Chondrocyte (in vitro differentiated cells): ENCODE measurements at regions not wholly inside any gene's neighbourhood (a gene's known extent, or its start where the extent isn't known, plus 50 kb on each side); places are given as distances from the start of the nearest gene placed in this dataset.

Experiments
- DNase-seq: peaks from one replicate; pipeline ENCODE4 v3.0.0; 2021; ENCODE audit warnings: mixed read lengths, low spot score
- H3K27ac Mint-ChIP-seq: one replicate; pipeline ENCODE4 v1.8.0; 2021; ENCODE audit warnings: mild to moderate bottlenecking, moderate library complexity, mixed read lengths; ENCODE audit not compliant: unreplicated experiment
- H3K27me3 Mint-ChIP-seq: 2 replicates; pipeline ENCODE4 v1.8.0; 2021; ENCODE audit warnings: low read depth, mixed read lengths
- H3K36me3 Mint-ChIP-seq: 2 replicates; pipeline ENCODE4 v1.8.0; 2021; ENCODE audit warnings: low read depth, mixed read lengths
- H3K4me1 Mint-ChIP-seq: 2 replicates; pipeline ENCODE4 v1.8.0; 2021; ENCODE audit warnings: low read depth, mild to moderate bottlenecking, mixed read lengths
- H3K4me3 Mint-ChIP-seq: one replicate; pipeline ENCODE4 v1.8.0; 2021; ENCODE audit warnings: mild to moderate bottlenecking, moderate library complexity, mixed read lengths; ENCODE audit not compliant: unreplicated experiment
- H3K9me3 Mint-ChIP-seq: 2 replicates; pipeline ENCODE4 v1.8.0; 2021; ENCODE audit warnings: low read depth, mixed read lengths
- CTCF ChIP-seq: fragments of 200-600 bp; sonication (generic); IDR thresholded peaks from 2 replicates; pipeline ENCODE4 v1.5.0; 2021; ENCODE audit warnings: antibody characterized with exemption, mild to moderate bottlenecking, moderate library complexity

- TF ChIP-seq CTCF: no peak
- Mint-ChIP-seq H3K36me3 (peaks cover 2% of the 10 kb centered on the region), H3K4me3 (no peak overlapping the region), H3K9me3 (peaks cover 7% of the 10 kb centered on the region), H3K27ac (no peak overlapping the region), H3K27me3 (no peaks in the 10 kb centered on the region), H3K4me1 (peaks cover 56% of the 10 kb centered on the region)
- no peak for DNase-seq
Measured at GRCh38 chr10:52465202-52465601, 151.1 kb downstream of the DKK1 start.

GRCh38 chr10:52466464-52466863 is 152.4 kb downstream of the DKK1 start:
- Mint-ChIP-seq H3K27me3 (no peaks in the 10 kb centered on the region), H3K27ac (peak overlapping the region; percentile 87), H3K4me1 (peaks cover 44% of the 10 kb centered on the region), H3K4me3 (no peak overlapping the region), H3K36me3 (peaks cover 2% of the 10 kb centered on the region), H3K9me3 (peaks cover 7% of the 10 kb centered on the region)
- TF ChIP-seq CTCF: no peak
- no peak for DNase-seq

GRCh38 chr10:52469970-52470705 is 156.1 kb downstream of the DKK1 start:
- Mint-ChIP-seq H3K9me3 (peaks cover 10% of the 10 kb centered on the region), H3K27ac (no peak overlapping the region), H3K27me3 (no peaks in the 10 kb centered on the region), H3K4me3 (no peak overlapping the region), H3K4me1 (peaks cover 35% of the 10 kb centered on the region), H3K36me3 (peaks cover 2% of the 10 kb centered on the region)
- no peak for TF ChIP-seq CTCF
- no peak for DNase-seq

GRCh38 chr10:52472406-52473146 is 158.5 kb downstream of the DKK1 start:
- Mint-ChIP-seq H3K9me3 (peaks cover 15% of the 10 kb centered on the region), H3K4me3 (no peak overlapping the region), H3K36me3 (peaks cover 2% of the 10 kb centered on the region), H3K27ac (no peak overlapping the region), H3K4me1 (peaks cover 18% of the 10 kb centered on the region), H3K27me3 (no peaks in the 10 kb centered on the region)
- DNase-seq: no peak
- no peak for TF ChIP-seq CTCF

- Mint-ChIP-seq H3K36me3 (no peaks in the 10 kb centered on the region), H3K4me3 (no peak overlapping the region), H3K27ac (no peak overlapping the region), H3K4me1 (peaks cover 7% of the 10 kb centered on the region), H3K27me3 (no peaks in the 10 kb centered on the region), H3K9me3 (peaks cover 7% of the 10 kb centered on the region)
- no peak for TF ChIP-seq CTCF
- DNase-seq: no peak
Measured at GRCh38 chr10:52474265-52474664, 160.2 kb downstream of the DKK1 start.
